Hindlimb muscle (tissue), 1 donor: ENCODE measurements at regions not wholly inside any gene's neighbourhood (a gene's known extent, or its start where the extent isn't known, plus 50 kb on each side); places are given as distances from the start of the nearest gene placed in this dataset.
"Not testable (repeated sequence)": the region's sequence is repeated elsewhere in the genome, so short reads cannot be mapped to it uniquely, and the experiment has no call there.

Experiments used
- DNase-seq: peaks from one replicate; pipeline ENCODE4 v3.0.0-alpha.2; 2013

- not testable (repeated sequence) for DNase-seq
These were observed 94.1 kb upstream of the NOTCH2NLA start for GRCh38 chr1:146322893-146323292.

- DNase-seq, result not testable (repeated sequence)
These were observed 89.9 kb upstream of the NOTCH2NLA start for GRCh38 chr1:146318715-146319114.

DNA sequence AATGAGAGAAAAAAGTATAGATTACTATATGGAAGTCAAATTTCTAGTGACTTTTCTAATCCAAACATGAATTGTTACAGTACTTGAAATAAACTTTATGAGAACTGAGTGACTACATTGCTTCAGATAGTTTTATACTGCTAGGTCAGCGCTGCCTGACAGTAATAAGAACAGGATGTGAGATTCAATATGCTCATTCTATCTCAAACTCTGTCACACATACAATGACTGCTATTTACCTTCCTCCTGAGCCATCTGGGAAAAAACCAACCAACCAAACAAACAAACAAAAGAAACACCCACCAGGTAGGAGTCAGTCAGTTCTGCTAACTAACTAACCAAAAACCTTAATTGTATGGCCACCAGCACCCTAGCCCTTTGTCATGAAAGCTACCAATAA lies 89.0 kb upstream of the NOTCH2NLA start:
- DNase-seq, result not testable (repeated sequence)

DNA sequence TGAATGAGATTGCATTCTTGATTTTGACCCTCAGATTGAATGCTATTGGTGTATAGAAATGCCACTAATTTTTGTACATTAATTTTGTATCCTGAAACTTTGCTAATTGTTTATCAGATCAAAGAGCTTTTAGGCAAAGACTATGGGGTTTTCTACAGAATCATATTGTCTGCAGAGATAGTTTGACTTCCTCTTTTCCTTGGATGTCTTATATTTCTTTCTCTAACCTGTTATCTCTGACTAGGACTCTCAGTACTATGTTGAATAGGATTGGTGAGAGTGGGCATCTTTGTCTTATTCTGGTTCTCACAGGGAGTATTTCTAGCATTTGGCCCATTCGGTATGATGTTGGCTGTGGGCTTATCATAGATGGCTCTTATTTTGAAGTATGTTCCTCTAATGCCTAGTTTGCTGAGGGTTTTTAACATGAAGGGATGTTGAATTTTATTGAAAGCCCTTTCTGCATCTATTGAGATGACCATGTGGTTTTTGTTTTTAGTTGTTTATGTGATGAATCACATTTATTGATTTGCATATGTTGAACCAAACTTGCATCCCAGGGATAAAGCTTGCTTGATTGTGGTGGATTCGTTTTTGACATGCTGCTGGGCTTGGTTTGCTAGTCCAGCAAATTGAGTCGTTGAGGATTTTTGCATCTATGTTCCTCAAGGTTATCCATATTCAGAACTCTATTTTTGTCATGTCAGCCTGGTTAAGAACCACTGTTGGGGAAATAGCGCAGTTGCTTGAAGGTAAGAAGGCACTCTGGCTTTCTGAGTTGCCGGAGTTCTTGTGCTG lies 85.8 kb upstream of the NOTCH2NLA start:
- not testable (repeated sequence) for DNase-seq

DNA sequence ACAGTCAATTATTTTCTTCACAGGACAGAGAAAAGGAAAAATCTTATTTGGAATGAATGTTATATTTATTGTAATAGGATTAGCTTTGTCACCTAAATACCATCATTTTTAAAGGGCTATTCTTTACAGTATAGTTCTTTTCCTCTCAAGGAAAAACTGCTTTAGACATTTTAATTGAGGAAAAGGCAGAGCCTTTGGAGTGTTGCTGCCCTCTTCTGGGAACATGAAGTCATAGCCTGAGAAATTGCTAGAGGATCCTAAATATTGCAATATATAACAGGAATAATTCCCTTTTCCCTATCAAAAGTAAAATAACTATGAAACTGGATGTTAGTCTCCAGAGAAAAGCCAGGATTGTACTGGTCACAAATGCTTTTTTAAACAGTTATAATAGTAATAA lies 81.8 kb upstream of the NOTCH2NLA start:
- not testable (repeated sequence) for DNase-seq

DNA sequence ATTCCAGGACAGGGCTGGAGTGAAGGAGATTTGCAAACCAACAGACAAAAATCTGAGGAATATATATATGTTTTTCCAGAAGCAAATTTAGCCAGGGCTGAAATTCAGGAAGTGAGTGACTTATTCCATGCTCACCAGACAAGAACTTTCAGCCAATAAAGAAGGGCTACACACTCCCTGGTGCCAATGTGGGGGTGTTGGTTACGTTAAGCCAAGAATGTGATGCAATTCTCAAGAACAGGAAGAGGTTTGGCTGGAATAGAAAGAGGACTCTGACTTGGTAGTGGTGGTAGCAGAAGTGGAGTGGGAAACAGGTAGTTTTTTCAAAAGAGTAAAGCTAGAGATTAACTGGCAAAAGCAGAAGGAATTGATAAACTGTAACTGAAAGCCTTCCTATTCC lies 80.6 kb upstream of the NOTCH2NLA start:
- not testable (repeated sequence) for DNase-seq

DNA sequence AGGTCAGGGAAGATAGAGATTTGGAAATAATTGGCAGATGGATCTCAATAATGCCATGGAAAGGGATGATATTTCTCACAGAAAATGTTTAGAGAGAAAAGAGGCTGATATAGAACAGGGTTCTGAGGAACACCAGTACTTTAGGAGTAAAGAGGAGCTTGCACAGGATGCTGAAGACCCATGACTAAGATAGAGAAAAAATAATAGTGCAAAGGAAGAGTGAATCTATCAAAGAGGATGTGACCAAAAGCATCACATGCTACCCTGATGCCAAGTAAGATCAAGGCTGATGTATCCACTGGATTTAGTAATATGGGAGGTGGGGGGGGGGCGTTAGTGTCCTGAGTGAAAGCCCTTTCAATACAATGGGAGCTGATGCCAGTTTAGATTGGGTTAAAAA lies 80.1 kb upstream of the NOTCH2NLA start:
- not testable (repeated sequence) for DNase-seq

- DNase-seq, result not testable (repeated sequence)
These were observed 79.3 kb upstream of the NOTCH2NLA start for GRCh38 chr1:146308152-146308551.

DNA sequence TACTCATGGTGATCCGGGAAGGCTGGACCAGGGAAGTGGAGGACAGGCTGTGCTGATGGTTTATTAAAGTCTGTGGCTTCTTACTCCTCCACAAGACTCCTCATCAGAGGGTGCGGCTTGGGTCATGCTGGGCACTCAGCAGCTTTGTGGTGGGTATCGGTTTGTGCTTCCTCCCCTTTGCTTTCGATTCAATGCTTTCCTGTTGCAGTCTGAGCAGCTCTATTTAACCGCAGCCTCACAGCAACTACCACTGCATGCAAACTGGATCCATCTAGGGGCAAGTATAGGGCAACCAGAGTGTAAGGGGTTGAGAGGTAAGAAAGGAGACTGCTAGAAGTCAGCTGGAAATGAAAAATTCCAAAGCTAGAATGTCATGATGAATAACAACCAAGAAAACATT lies 78.8 kb upstream of the NOTCH2NLA start:
- not testable (repeated sequence) for DNase-seq

GRCh38 chr1:146306651-146307050 lies 77.8 kb upstream of the NOTCH2NLA start:
- DNase-seq, result not testable (repeated sequence)

DNA sequence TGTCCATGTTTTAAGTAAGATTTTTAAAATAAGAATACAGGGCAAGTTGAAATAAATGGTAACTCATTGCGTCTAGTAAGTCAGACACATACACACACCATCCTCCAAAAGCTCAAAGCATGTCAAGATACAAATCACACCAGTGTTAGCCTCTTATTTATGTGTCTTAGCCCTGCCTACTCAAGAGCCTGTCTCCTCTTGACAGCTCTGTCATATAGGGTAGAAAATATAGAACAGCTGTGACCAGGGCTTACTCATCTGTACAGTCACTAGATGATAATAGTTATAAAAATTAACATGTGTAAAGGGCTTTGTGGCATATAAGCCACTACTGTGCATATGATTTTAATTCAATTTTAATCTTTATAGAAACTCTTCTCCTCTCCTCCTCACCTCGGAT lies 76.6 kb upstream of the NOTCH2NLA start:
- DNase-seq, result not testable (repeated sequence)

- not testable (repeated sequence) for DNase-seq
These were observed 69.7 kb upstream of the NOTCH2NLA start for GRCh38 chr1:146298575-146298897.

- not testable (repeated sequence) for DNase-seq
These were observed 69.2 kb upstream of the NOTCH2NLA start for GRCh38 chr1:146297781-146298574.

- DNase-seq, result not testable (repeated sequence)
These were observed 64.4 kb upstream of the NOTCH2NLA start for GRCh38 chr1:146292940-146293936.

DNA sequence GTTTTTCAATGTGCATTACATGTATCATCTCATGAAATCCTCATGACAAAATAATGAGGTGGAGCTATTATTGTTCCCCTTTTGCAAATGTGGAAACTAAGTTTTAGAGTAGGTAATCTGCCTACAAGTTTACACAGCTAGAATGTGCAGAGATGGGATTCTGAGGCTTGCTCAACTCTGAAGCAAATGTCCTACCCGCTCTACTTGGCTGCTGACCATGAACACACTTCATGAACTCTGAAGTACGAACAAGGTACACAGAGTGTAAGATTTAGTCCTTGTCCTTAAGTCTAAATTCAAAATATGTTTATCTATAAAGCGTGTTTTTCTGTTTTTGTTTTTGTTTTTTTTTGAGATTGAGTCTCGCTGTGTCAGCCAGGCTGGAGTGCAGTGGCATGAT lies 63.6 kb upstream of the NOTCH2NLA start:
- not testable (repeated sequence) for DNase-seq

DNA sequence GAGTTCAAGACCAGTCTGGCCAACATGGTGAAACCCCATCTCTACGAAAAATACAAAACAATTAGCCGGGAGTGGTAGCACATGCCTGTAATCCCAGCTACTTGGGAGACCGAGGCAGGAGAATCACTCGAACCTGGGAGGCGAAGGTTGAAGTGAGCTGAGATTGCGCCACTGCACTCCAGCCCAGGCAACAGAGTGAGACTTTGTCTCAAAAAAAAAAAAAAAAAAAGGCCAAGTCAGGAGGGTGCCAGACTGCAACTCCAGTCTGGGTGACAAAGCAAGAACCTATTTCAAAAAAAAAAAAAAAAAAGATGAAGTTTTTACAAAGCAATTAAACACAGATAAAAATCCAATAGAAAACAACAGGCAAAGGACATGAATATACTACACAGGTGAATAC lies 59.1 kb upstream of the NOTCH2NLA start:
- not testable (repeated sequence) for DNase-seq

DNA sequence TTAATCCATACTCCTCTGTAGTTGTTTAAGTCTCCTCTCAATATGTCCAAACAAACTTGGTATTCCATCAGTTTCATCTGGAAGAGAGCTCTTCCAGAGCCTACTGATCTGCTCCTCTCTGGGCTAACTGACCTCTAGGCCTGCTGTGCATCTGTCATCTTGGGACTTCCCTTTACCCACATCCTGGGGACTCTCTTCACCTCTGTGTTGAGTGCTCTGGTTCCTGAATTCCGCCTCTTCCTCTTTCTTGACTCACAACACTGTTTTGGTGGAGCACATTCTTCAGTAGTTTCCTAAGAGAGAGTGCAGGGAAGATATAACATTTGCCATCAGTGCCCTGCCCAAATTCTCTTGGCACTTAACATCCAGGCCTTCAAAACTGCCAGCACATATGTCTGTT lies 55.9 kb upstream of the NOTCH2NLA start:
- DNase-seq, result not testable (repeated sequence)

- DNase-seq, result not testable (repeated sequence)
These were observed 54.7 kb upstream of the NOTCH2NLA start for GRCh38 chr1:146283527-146283880.

DNA sequence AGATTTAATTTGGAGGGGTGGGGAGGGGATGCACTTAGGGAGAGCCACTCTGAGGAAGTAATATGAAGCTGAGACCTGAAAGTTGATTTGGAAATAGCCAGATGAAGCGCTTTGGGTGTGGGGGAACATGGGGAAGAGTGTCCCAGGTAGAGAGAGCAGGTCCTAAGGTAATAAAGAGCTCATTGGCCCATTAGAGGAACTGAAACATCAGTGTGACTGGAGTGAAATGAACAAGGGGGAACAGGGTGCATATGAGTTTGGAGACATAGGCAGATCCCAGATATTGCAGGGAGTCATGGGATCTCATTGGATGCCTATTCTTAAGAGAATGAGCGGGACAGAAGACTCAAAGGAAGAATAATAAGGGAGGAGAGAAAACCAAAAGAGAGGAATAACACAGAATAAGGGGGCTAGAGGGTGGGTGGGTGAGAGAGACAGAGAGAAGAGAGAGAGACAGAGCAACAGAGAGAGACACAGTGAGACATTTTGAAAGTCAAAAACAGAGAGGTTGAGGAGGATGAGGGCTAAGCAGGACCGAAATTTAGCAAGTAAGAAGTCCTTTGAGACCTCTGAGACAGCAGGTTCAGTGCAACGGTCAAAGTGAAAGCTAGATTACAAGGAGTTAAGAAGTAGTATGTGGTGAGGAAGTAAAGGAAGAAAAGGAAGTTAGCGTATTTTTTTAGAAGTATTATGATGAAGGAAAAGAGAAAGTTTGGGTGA lies 54.1 kb upstream of the NOTCH2NLA start:
- DNase-seq, result not testable (repeated sequence)

DNA sequence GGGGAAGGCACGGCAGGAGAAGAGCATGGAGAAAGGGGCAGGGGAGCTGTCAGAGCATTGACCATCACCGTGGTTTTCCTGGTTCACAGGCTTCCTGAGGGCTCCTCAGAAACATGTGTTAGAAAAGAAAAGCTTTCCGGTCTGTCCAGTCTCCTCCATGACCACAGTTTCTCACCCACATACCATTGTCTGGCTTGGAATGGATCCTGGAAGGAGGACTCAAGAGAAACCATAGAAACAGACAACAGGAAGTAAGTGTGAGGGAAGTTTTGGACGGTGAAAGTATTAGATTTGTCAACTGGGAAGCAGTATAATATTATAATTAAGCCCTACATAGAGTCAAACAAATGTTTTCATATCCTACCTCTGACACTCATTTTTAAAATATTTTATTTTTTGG lies 52.7 kb upstream of the NOTCH2NLA start:
- DNase-seq, result not testable (repeated sequence)

- not testable (repeated sequence) for DNase-seq
These were observed 49.9 kb upstream of the NOTCH2NLA start for GRCh38 chr1:146278758-146279157.
